CD14-positive monocyte (primary cell): ENCODE measurements at regions not wholly inside any gene's neighbourhood (a gene's known extent, or its start where the extent isn't known, plus 50 kb on each side); places are given as distances from the start of the nearest gene placed in this dataset.

ENCODE experiments used
- DNase-seq, 3 donors: peaks; one replicate each; pipeline ENCODE4 v3.0.0-alpha.2; 2011 to 2022
- H2AFZ ChIP-seq: 2 replicates; pipeline ENCODE4 v1.6.0; 2012; ENCODE audit warnings: mild to moderate bottlenecking, low read depth, low read length, inconsistent platforms; ENCODE audit not compliant: insufficient read depth, poor library complexity, severe bottlenecking
- H3K27ac ChIP-seq, 2 donors: 1 replicate in 1 of 2; 2 replicates in 1 of 2; pipeline ENCODE4 v1.5.1; 2012 to 2013; ENCODE audit warnings: low read length in 2 of 2, control low read depth in 1 of 2, inconsistent platforms in 1 of 2, low read depth in 1 of 2, mild to moderate bottlenecking in 1 of 2
- H3K27me3 ChIP-seq, 2 donors: one replicate each; pipeline versions ENCODE4 v1.6.0 to v1.6.1; 2011 to 2013; ENCODE audit warnings: low read length in 2 of 2; ENCODE audit not compliant: control insufficient read depth in 2 of 2, insufficient read depth in 2 of 2
- H3K36me3 ChIP-seq, 2 donors: replicated peaks in 1 of 2; 1 replicate in 1 of 2; 2 replicates in 1 of 2; pipeline versions ENCODE4 v1.5.1 to v1.6.1; 2012 to 2013; ENCODE audit warnings: low read length in 2 of 2, control low read depth in 1 of 2, inconsistent platforms in 1 of 2, mild to moderate bottlenecking in 1 of 2; ENCODE audit not compliant: insufficient read depth in 2 of 2, control insufficient read depth in 1 of 2
- H3K4me1 ChIP-seq, 2 donors: 1 replicate in 1 of 2; 2 replicates in 1 of 2; pipeline versions ENCODE4 v1.5.1 to v1.6.1; 2012 to 2013; ENCODE audit warnings: low read length in 2 of 2, control low read depth in 1 of 2, inconsistent platforms in 1 of 2, mild to moderate bottlenecking in 1 of 2, moderate library complexity in 1 of 2; ENCODE audit not compliant: insufficient read depth in 2 of 2, control insufficient read depth in 1 of 2
- H3K4me2 ChIP-seq: replicated peaks from 2 replicates; pipeline ENCODE3; 2012; ENCODE audit warnings: low read length, moderate library complexity, mild to moderate bottlenecking; ENCODE audit not compliant: poor library complexity, severe bottlenecking; ENCODE audit errors: extremely low read depth
- H3K4me3 ChIP-seq, 3 experiments: fragments of 200-600 bp in 1 of 3; sonication (generic) in 1 of 3; replicated peaks in 1 of 3; 1 replicate in 2 of 3; 2 replicates in 1 of 3; pipeline ENCODE4 v1.5.1; 2011 to 2013; ENCODE audit warnings: low read length in 3 of 3, mild to moderate bottlenecking in 3 of 3, control low read depth in 2 of 3, low read depth in 2 of 3, inconsistent platforms in 1 of 3, moderate library complexity in 1 of 3
- H3K79me2 ChIP-seq: 2 replicates; pipeline ENCODE4 v1.6.0; 2012; ENCODE audit warnings: mild to moderate bottlenecking, control low read depth, inconsistent platforms, low read length, moderate library complexity; ENCODE audit not compliant: insufficient read depth
- H3K9ac ChIP-seq: 2 replicates; pipeline ENCODE4 v1.6.0; 2017; ENCODE audit warnings: low read length, mild to moderate bottlenecking; ENCODE audit not compliant: insufficient read depth, poor library complexity, severe bottlenecking
- H3K9me3 ChIP-seq, 2 donors: replicated peaks in 1 of 2; 1 replicate in 1 of 2; 2 replicates in 1 of 2; pipeline versions ENCODE4 v1.5.1 to v1.6.1; 2012 to 2013; ENCODE audit warnings: low read length in 2 of 2, control low read depth in 1 of 2; ENCODE audit not compliant: control insufficient read depth in 1 of 2, insufficient read depth in 1 of 2
- H4K20me1 ChIP-seq: 2 replicates; pipeline ENCODE4 v1.6.0; 2012; ENCODE audit warnings: mild to moderate bottlenecking, low read length, control low read depth, moderate library complexity; ENCODE audit not compliant: insufficient read depth
- H3K27ac Mint-ChIP-seq, 7 donors: one replicate each; pipeline ENCODE4 v1.8.0; 2020; ENCODE audit warnings: mild to moderate bottlenecking in 7 of 7, mixed read lengths in 7 of 7, moderate library complexity in 6 of 7, inconsistent platforms in 2 of 7
- H3K27me3 Mint-ChIP-seq, 3 donors: one replicate each; pipeline ENCODE4 v1.8.0; 2021 to 2022; ENCODE audit warnings: low read depth in 3 of 3, mild to moderate bottlenecking in 3 of 3, mixed read lengths in 3 of 3, moderate library complexity in 3 of 3, inconsistent platforms in 1 of 3
- H3K36me3 Mint-ChIP-seq, 2 donors: one replicate each; pipeline ENCODE4 v1.8.0; 2020; ENCODE audit warnings: mixed read lengths in 2 of 2, inconsistent platforms in 1 of 2, mild to moderate bottlenecking in 1 of 2
- H3K4me1 Mint-ChIP-seq: one replicate; pipeline ENCODE4 v1.8.0; 2020; ENCODE audit warnings: mild to moderate bottlenecking, mixed read lengths
- H3K4me3 Mint-ChIP-seq, 2 donors: one replicate each; pipeline ENCODE4 v1.8.0; 2020; ENCODE audit warnings: mild to moderate bottlenecking in 2 of 2, mixed read lengths in 2 of 2, moderate library complexity in 1 of 2
- H3K9me3 Mint-ChIP-seq, 7 donors: one replicate each; pipeline ENCODE4 v1.8.0; 2020 to 2022; ENCODE audit warnings: mixed read lengths in 7 of 7, mild to moderate bottlenecking in 6 of 7, moderate library complexity in 6 of 7, inconsistent platforms in 2 of 7
- WGBS: methylation state at CpG from one replicate; pipeline ENCODE4 v1.1.5; 2013; ENCODE audit warnings: missing lambda C conversion rate; ENCODE audit not compliant: insufficient coverage; 5-methylcytosine and 5-hydroxymethylcytosine counted together
- intact Hi-C, 2 donors: fragments of 100-400 bp; cut with micrococcal nuclease; formaldehyde crosslinking; loops; one replicate each; pipeline versions ENCODE4 v1.15.0 to v1.15.1; 2023
- TF ChIP-seq, protein P1 (sequence below): fragments of 200-600 bp; IDR thresholded peaks from one replicate; pipeline ENCODE4 v1.8.0; 2022; ENCODE audit warnings: antibody characterized with exemption, mild to moderate bottlenecking

DNA sequence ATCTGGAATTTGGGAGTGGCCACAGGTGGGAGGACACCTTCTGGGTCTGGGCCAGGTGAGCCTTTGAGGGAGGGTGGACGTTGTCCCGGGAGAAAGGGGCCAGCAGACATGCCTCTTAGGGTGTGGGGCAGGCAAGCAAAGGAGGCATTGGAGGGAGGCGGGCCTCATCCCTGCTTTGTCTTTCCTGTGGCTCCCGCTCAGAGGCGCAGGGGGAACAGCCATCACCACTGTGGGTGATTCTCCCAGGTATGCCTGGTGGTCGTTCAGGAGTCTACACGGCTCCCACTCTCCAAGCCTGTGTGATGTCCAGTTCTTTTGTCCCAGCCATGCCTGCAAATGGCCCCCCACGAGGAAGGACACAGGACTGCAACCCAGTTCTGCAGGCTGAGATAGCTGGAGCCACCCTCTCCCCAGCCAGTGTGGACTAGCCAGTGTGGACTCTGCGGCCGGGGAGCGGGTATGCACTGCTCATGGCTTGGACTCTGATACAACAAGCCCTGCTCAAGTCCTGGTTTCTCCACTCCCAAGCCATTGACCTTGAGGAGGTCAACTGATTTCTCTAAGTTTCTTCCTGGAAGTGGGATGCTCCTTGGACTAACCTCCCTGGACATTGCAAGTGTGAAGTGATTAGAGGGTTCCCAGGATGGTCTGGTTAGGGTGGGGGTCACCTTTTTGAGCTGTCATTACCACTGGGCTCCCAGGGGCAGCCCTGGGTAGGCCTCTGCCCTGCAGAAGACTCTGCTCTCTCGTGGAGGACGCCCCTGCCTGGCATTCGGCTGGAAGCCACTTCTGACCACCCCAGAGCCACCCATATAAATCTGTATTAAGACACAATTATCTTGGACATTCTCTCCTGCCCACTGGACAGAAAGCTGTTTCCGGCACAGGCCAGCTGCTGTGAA, 1151.2 kb downstream of the BRD1 start:
- H3K27ac ChIP-seq: no peak overlapping the region
- H3K9ac ChIP-seq: no peak overlapping the region
- H3K9me3 Mint-ChIP-seq: peaks cover 14 to 31% (median 23%) of the 10 kb centered on the region in 7 donors
- no peaks in the 10 kb centered on the region for H3K79me2 ChIP-seq
- H3K4me1 Mint-ChIP-seq: no peaks in the 10 kb centered on the region
- no peaks in the 10 kb centered on the region for H4K20me1 ChIP-seq
- no peak overlapping the region for H3K4me2 ChIP-seq
- H3K9me3 ChIP-seq: peaks cover 21 to 26% of the 10 kb centered on the region in 2 donors
- 88% methylated on average over 13 of the region's 15 CpGs for WGBS
- H3K27ac Mint-ChIP-seq: no peak overlapping the region
- intact Hi-C loops: no loop called here
- H3K4me1 ChIP-seq: no peaks in the 10 kb centered on the region
- H3K36me3 Mint-ChIP-seq: no peaks in the 10 kb centered on the region
- H3K4me3 Mint-ChIP-seq: no peak overlapping the region
- no peaks in the 10 kb centered on the region for H3K27me3 Mint-ChIP-seq
- H2AFZ ChIP-seq: no peak overlapping the region
- H3K36me3 ChIP-seq: no peaks in the 10 kb centered on the region
- TF ChIP-seq, protein P1, sequence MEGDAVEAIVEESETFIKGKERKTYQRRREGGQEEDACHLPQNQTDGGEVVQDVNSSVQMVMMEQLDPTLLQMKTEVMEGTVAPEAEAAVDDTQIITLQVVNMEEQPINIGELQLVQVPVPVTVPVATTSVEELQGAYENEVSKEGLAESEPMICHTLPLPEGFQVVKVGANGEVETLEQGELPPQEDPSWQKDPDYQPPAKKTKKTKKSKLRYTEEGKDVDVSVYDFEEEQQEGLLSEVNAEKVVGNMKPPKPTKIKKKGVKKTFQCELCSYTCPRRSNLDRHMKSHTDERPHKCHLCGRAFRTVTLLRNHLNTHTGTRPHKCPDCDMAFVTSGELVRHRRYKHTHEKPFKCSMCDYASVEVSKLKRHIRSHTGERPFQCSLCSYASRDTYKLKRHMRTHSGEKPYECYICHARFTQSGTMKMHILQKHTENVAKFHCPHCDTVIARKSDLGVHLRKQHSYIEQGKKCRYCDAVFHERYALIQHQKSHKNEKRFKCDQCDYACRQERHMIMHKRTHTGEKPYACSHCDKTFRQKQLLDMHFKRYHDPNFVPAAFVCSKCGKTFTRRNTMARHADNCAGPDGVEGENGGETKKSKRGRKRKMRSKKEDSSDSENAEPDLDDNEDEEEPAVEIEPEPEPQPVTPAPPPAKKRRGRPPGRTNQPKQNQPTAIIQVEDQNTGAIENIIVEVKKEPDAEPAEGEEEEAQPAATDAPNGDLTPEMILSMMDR: no peak
- H3K27me3 ChIP-seq: no peaks in the 10 kb centered on the region
- DNase-seq: no peak
- no peak overlapping the region for H3K4me3 ChIP-seq

DNA sequence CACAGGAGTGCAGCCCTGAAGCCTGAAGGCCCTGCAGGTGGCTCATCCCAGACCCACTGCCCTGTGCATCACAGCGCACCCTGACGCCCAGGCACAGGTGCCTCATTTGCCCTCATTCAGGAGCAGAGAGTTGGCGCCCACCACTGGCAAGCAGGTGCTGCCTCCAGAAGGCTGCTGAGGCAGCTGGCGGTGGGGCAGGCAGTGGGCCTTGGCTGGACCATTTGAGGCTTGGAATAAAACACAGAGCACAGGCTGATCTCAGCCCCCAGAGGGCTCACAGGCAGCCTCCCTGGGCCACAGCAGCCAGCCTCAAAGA, 1151.9 kb downstream of the BRD1 start:
- Histone ChIP-seq H3K27ac (no peak overlapping the region), H3K4me3 (no peak overlapping the region), H3K4me2 (no peak overlapping the region), H2AFZ (no peak overlapping the region), H4K20me1 (no peaks in the 10 kb centered on the region), H3K4me1 (no peaks in the 10 kb centered on the region), H3K79me2 (no peaks in the 10 kb centered on the region), H3K9me3 (peaks cover 28 to 33% of the 10 kb centered on the region in 2 donors), H3K36me3 (no peaks in the 10 kb centered on the region), H3K9ac (no peak overlapping the region), H3K27me3 (no peaks in the 10 kb centered on the region)
- Mint-ChIP-seq H3K27me3 (no peaks in the 10 kb centered on the region), H3K9me3 (peaks cover 15 to 34% (median 25%) of the 10 kb centered on the region in 7 donors), H3K27ac (no peak overlapping the region), H3K4me3 (no peak overlapping the region), H3K36me3 (no peaks in the 10 kb centered on the region), H3K4me1 (no peaks in the 10 kb centered on the region)
- TF ChIP-seq, protein P1: no peak
- intact Hi-C loops: no loop called here
- 88% methylated on average over 4 of the region's 4 CpGs for WGBS
- no peak for DNase-seq
